Activated T-helper 17 cell treated with anti-CD3 and anti-CD28 coated beads, Interleukin-2, amount 50 U/mL, for 72 hours (primary cell): ENCODE measurements at regions not wholly inside any gene's neighbourhood (a gene's known extent, or its start where the extent isn't known, plus 50 kb on each side); places are given as distances from the start of the nearest gene placed in this dataset.
A peak's percentile ranks its signal among the peaks of the same experiment; 100 is the strongest.
"Not testable (repeated sequence)": the region's sequence is repeated elsewhere in the genome, so short reads cannot be mapped to it uniquely, and the experiment has no call there.

Experiments used
- ATAC-seq: fragments of 150-1000 bp; cut with Tn5 transposase; replicated peaks from 2 replicates; pipeline ENCODE4 v1.10.0; 2021; ENCODE audit warnings: mild to moderate bottlenecking, moderate library complexity
- H3K27ac Mint-ChIP-seq: one replicate; pipeline ENCODE4 v1.8.0; 2022; ENCODE audit warnings: mixed read lengths
- H3K27me3 Mint-ChIP-seq: one replicate; pipeline ENCODE4 v1.8.0; 2022; ENCODE audit warnings: mixed read lengths
- H3K36me3 Mint-ChIP-seq: one replicate; pipeline ENCODE4 v1.8.0; 2022; ENCODE audit warnings: low read depth, mild to moderate bottlenecking, mixed read lengths
- H3K4me1 Mint-ChIP-seq: one replicate; pipeline ENCODE4 v1.8.0; 2022; ENCODE audit warnings: mixed read lengths
- H3K4me3 Mint-ChIP-seq: one replicate; pipeline ENCODE4 v1.8.0; 2022; ENCODE audit warnings: mild to moderate bottlenecking, mixed read lengths
- H3K9me3 Mint-ChIP-seq: one replicate; pipeline ENCODE4 v1.8.0; 2022; ENCODE audit warnings: mixed read lengths

- ATAC-seq, result no peak
- Mint-ChIP-seq H3K36me3 (no peaks in the 10 kb centered on the region), H3K4me1 (no peaks in the 10 kb centered on the region), H3K27me3 (no peaks in the 10 kb centered on the region), H3K27ac (no peak overlapping the region), H3K4me3 (no peak overlapping the region), H3K9me3 (no peaks in the 10 kb centered on the region)
These were observed 354.6 kb upstream of the FANCL start for GRCh38 chr2:58595714-58596113.

- Mint-ChIP-seq H3K4me1 (no peaks in the 10 kb centered on the region), H3K27me3 (no peaks in the 10 kb centered on the region), H3K27ac (no peak overlapping the region), H3K9me3 (no peaks in the 10 kb centered on the region), H3K36me3 (no peaks in the 10 kb centered on the region), H3K4me3 (no peak overlapping the region)
- ATAC-seq, result no peak
These were observed 353.6 kb upstream of the FANCL start for GRCh38 chr2:58594762-58595161.

GRCh38 chr2:58594175-58594574, 353.1 kb upstream of the FANCL start:
- Mint-ChIP-seq H3K36me3 (no peaks in the 10 kb centered on the region), H3K9me3 (no peaks in the 10 kb centered on the region), H3K27ac (no peak overlapping the region), H3K4me3 (no peak overlapping the region), H3K4me1 (no peaks in the 10 kb centered on the region), H3K27me3 (no peaks in the 10 kb centered on the region)
- ATAC-seq, result no peak

GRCh38 chr2:58586178-58586577, 345.1 kb upstream of the FANCL start:
- not testable (repeated sequence) for H3K36me3 Mint-ChIP-seq, H3K27ac Mint-ChIP-seq, H3K4me3 Mint-ChIP-seq, H3K27me3 Mint-ChIP-seq, H3K9me3 Mint-ChIP-seq, H3K4me1 Mint-ChIP-seq, ATAC-seq

- Mint-ChIP-seq H3K4me3 (no peak overlapping the region), H3K9me3 (no peaks in the 10 kb centered on the region), H3K27me3 (no peaks in the 10 kb centered on the region), H3K36me3 (no peaks in the 10 kb centered on the region), H3K27ac (no peak overlapping the region), H3K4me1 (no peaks in the 10 kb centered on the region)
- ATAC-seq, result no peak
These were observed 344.1 kb upstream of the FANCL start for GRCh38 chr2:58585233-58585632.

GRCh38 chr2:58584606-58585118, 343.5 kb upstream of the FANCL start:
- Mint-ChIP-seq H3K27me3 (no peaks in the 10 kb centered on the region), H3K4me1 (no peaks in the 10 kb centered on the region), H3K4me3 (no peak overlapping the region), H3K27ac (no peak overlapping the region), H3K9me3 (no peaks in the 10 kb centered on the region), H3K36me3 (no peaks in the 10 kb centered on the region)
- no peak for ATAC-seq

- peaks cover 7% of the 10 kb centered on the region for H3K27me3 Mint-ChIP-seq
- no peak overlapping the region for H3K27ac Mint-ChIP-seq
- no peak for ATAC-seq
- no peaks in the 10 kb centered on the region for H3K4me1 Mint-ChIP-seq
- H3K36me3 Mint-ChIP-seq, result no peaks in the 10 kb centered on the region
- no peaks in the 10 kb centered on the region for H3K9me3 Mint-ChIP-seq
- no peak overlapping the region for H3K4me3 Mint-ChIP-seq
These were observed 337.2 kb upstream of the FANCL start for GRCh38 chr2:58578276-58578675.

- Mint-ChIP-seq H3K4me1 (no peaks in the 10 kb centered on the region), H3K36me3 (no peaks in the 10 kb centered on the region), H3K9me3 (no peaks in the 10 kb centered on the region), H3K4me3 (no peak overlapping the region), H3K27me3 (peaks cover 7% of the 10 kb centered on the region), H3K27ac (no peak overlapping the region)
- no peak for ATAC-seq
These were observed 333.7 kb upstream of the FANCL start for GRCh38 chr2:58574873-58575272.

- Mint-ChIP-seq H3K27ac (no peak overlapping the region), H3K9me3 (no peaks in the 10 kb centered on the region), H3K4me1 (no peaks in the 10 kb centered on the region), H3K4me3 (no peak overlapping the region), H3K27me3 (peaks cover 3% of the 10 kb centered on the region), H3K36me3 (no peaks in the 10 kb centered on the region)
- ATAC-seq, result no peak
These were observed 331.6 kb upstream of the FANCL start for GRCh38 chr2:58572731-58573130.

- no peak overlapping the region for H3K4me3 Mint-ChIP-seq
- no peaks in the 10 kb centered on the region for H3K4me1 Mint-ChIP-seq
- no peak overlapping the region for H3K27ac Mint-ChIP-seq
- peaks cover 7% of the 10 kb centered on the region for H3K27me3 Mint-ChIP-seq
- H3K9me3 Mint-ChIP-seq, result no peaks in the 10 kb centered on the region
- peak; percentile 50 for ATAC-seq
- H3K36me3 Mint-ChIP-seq, result no peaks in the 10 kb centered on the region
These were observed 330.2 kb upstream of the FANCL start for GRCh38 chr2:58571181-58571852.

GRCh38 chr2:58569475-58570185, 328.5 kb upstream of the FANCL start:
- ATAC-seq, result peak; percentile 52
- Mint-ChIP-seq H3K4me3 (no peak overlapping the region), H3K9me3 (no peaks in the 10 kb centered on the region), H3K36me3 (no peaks in the 10 kb centered on the region), H3K27me3 (peaks cover 7% of the 10 kb centered on the region), H3K27ac (no peak overlapping the region), H3K4me1 (no peaks in the 10 kb centered on the region)

GRCh38 chr2:58568901-58569300, 327.8 kb upstream of the FANCL start:
- ATAC-seq, result no peak
- no peak overlapping the region for H3K27ac Mint-ChIP-seq
- H3K36me3 Mint-ChIP-seq, result no peaks in the 10 kb centered on the region

GRCh38 chr2:58562276-58562675, 321.2 kb upstream of the FANCL start:
- Mint-ChIP-seq H3K9me3 (no peaks in the 10 kb centered on the region), H3K36me3 (no peaks in the 10 kb centered on the region), H3K27ac (no peak overlapping the region), H3K27me3 (peaks cover 4% of the 10 kb centered on the region), H3K4me1 (no peaks in the 10 kb centered on the region), H3K4me3 (no peak overlapping the region)
- no peak for ATAC-seq

More at GRCh38 chr2:58568901-58569300, 327.8 kb upstream of the FANCL start:
- Mint-ChIP-seq H3K27me3 (peaks cover 7% of the 10 kb centered on the region), H3K4me1 (no peaks in the 10 kb centered on the region), H3K9me3 (no peaks in the 10 kb centered on the region), H3K4me3 (no peak overlapping the region)

- Mint-ChIP-seq H3K36me3 (no peaks in the 10 kb centered on the region), H3K4me3 (no peak overlapping the region), H3K27ac (no peak overlapping the region), H3K4me1 (no peaks in the 10 kb centered on the region), H3K9me3 (no peaks in the 10 kb centered on the region), H3K27me3 (peaks cover 9% of the 10 kb centered on the region)
- no peak for ATAC-seq
These were observed 319.4 kb upstream of the FANCL start for GRCh38 chr2:58560531-58560930.

GRCh38 chr2:58558881-58559280, 317.8 kb upstream of the FANCL start:
- Mint-ChIP-seq H3K4me3 (no peak overlapping the region), H3K27me3 (peaks cover 9% of the 10 kb centered on the region), H3K27ac (no peak overlapping the region), H3K9me3 (no peaks in the 10 kb centered on the region), H3K36me3 (no peaks in the 10 kb centered on the region), H3K4me1 (no peaks in the 10 kb centered on the region)
- ATAC-seq, result no peak
